Stimulated activated CD4-positive, alpha-beta T cell treated with anti-CD3 and anti-CD28 coated beads, Interleukin-12 subunit alpha, Interleukin-12 subunit beta, amount 100 ng/mL, for 24 hours (primary cell): ENCODE measurements at regions not wholly inside any gene's neighbourhood (a gene's known extent, or its start where the extent isn't known, plus 50 kb on each side); places are given as distances from the start of the nearest gene placed in this dataset.
"Not testable (repeated sequence)": the region's sequence is repeated elsewhere in the genome, so short reads cannot be mapped to it uniquely, and the experiment has no call there.

Experiments used
- DNase-seq, 2 experiments: peaks; one replicate each; pipeline ENCODE4 v3.0.0-alpha.2; 2020; ENCODE audit warnings: low read depth in 2 of 2

DNA sequence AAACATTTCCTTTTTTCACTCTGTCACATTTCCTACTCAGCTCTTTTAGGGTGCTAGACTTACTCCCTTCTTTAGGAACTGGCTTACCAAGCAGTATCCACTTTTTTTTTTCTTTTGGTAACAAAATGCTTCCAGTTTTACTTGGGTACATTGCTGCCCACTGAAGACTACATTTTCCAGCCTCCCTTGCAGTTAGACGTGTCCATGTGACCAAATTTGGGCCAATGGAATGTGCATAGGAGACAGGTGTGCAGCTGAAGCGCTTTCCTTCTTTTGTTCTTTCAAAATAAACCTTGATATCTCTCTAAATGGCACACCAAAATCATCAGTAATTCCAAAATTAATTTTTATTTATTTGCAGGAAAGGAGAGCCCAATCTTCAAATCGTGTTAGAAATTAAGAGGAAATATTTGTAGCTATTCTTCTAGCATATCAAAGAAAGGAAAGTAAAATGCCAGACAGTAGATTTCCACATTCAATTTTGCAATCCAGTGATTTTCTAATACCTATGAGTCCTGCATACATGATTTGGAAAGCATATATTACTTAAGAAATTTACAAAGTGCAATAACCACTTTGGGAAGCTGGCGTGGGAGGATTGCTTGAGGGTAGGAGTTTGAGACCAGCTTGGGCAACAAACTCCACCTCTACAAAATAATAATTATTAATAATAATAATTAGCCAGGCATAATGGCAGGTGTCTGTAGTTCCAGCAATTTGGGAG is 422.0 kb upstream of the FRG2C start:
- no peak for DNase-seq

DNA sequence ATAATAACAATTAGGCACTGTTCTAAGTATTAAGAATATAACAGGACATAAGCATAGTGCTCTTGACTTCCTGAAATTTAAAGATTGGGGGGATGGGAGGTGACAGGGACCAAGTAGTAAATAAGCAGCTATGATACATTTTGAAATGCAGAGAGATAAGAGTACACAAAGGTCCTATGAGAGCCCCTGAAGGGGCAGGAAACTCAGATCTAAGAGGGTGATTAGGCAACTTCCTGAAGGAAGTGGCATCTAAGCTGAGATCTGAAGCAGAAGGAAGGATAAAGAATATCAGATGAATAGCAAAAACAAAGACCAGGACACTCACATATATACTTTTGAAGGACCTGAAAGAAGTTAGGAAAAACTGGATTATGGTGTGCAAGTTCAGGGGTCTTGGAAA is 415.2 kb upstream of the FRG2C start:
- no peak for DNase-seq

DNA sequence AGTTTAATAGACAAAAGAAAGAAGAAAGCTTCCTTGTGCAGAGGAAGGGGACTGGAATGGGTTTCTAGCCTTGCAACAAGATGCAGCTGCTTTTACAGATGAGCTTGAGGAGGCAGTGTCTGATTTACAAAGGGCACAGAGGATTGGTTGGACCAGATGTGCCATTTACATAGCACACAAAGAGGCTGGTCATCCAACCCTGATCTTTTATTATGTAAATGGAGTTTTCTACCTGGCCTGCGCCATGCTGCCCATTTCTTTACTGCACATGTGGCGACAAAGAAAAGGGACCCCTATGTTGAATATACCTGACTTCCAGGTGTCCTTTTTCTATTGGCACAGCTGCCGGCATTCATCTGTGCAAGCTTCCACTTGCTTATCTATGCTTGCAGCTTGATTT is 409.4 kb upstream of the FRG2C start:
- DNase-seq: no peak

DNA sequence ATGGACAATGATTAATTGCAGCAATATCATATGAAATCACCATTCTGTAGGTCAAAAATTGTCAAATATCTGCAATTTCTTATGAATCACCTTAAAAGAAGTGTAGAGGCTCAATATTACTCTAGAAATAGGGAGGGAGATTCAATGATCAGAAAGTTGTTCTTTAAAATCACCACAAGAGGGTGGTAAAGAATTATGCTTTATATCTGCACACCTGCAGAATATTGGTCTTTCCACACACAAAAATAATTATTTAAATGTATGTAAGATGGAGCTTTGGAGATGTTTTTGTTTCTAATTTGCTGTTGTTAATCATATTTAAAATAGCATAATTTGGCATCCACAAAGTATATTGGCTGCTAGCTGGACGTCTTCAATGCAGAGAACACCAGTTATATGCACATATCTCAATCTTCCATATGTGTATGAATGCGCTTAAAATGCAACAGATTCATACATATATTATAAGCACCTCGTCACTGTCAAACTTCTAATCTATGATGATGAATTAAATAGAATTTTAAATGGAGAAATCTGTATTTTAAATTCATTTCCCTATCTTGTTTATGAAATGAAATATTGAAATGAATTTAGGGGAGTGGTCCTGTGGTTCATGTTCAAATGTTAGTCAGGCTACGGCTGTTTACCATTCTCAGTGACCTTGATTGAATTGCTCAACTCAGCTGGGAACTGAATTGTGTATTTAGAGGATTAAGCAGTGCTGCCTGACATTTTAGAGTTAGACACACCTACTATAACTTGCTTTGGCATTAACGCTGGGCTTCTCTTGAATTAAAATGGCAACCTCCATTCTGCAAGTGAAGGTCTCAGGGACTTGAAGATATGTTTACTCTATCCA is 405.1 kb upstream of the FRG2C start:
- DNase-seq: not testable (repeated sequence)

DNA sequence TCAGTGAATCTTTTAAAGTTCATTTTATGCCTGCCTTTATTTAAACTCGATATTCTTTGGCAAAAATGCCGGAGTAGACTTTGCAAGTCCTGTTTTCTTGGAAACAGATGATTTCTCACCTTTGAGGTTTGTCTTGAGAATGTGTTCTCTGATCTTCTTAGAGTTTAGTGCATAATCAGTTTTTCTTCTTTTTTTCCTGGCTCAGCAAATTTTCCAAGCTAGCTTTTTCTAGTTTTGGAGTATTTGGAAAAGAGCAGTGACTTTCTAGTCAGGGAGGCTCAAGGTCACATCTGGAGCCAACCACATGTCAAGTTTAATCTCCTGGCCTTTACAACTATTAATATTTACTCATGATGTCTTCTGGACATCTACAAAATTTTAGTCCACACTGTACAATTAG is 403.2 kb upstream of the FRG2C start:
- not testable (repeated sequence) for DNase-seq

DNA sequence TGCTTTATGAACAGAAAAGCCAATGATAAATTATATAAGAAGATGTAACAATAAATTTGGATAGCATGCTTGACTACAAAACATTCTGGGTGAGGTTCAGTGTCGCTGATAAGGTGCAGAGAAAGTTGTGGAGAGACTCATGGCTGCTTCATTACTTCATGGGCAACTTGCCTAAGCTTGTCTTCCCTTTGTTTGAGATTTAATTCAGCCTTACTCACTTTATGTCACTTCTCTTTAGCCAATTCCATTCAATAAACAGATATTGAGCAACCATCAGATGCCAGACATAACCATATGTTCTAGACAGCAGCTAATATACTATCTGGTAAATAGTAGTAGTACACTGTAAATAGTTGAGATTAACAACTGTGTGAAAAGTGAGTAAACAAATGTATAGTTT is 401.5 kb upstream of the FRG2C start:
- DNase-seq: no peak

DNA sequence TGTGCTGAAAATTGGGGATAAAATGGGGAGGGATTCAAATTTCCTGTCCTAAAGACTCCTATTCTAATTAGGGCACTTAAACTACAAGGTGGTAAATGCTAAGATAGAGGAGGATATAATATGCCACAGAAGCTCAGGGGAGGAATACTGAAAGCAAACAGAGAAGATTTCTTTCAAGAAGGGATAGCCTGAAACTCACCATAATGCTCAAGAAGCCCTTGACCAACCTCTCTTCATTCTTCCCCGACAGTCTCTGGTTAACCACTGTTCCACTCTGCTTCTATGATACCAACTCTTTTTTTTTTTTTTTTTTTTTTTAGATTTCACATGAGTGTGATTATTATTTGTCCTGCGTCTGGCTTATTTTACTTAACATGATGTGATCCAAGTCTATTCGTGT is 398.2 kb upstream of the FRG2C start:
- no peak for DNase-seq

DNA sequence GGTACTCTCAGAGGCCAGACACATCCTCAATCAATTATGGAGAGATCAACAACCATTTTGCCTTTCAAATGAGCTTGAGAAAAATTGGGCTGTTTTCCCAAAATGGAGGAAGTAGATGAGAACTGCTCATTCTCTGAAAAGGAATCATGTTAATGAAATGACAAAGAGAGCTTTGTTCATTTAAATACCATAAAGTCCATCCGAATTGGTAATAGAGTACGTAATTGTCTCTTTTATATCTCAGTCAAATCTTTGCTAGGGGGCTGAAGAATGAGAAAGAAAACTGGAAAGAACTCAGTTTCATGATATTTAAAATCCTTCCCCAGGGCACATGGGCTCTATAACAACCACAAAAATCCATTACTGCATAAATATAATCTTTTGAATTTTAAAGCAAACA is 395.6 kb upstream of the FRG2C start:
- not testable (repeated sequence) for DNase-seq

DNA sequence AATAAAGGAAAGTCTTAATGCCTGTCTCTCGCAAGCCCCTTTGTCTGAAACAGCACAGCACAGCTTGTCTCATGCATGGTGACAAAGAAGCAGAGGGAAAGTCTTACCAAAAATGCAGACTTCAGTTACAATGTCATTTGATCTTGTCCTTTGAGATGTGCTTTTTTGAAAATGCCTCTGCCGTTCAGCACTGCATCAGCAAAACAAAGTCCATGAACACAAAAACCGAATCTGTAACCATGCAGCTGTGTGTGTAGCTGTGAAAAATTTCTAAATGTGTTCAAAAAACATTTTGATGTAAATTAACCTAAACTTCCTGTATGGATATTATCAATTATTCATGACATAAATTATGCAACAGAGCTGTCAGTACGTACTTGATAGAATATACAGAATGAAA is 391.9 kb upstream of the FRG2C start:
- not testable (repeated sequence) for DNase-seq

DNA sequence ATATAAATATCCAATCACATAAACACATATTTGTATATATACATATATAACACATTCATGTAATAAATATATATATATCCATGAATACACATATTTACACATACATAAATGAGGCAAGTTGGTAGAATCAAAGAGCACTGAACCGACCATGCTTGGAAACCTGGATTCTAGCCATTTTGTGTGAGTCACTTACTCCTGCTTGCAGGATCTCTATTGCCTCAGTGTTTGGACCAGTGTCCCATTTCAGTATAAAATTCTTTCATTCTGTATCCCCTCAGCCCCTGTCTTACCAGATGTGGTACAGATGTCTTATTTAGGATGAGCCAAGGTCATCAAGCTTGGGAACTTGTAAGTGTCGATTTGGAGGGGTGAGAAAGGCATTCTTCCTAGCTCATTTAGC is 391.4 kb upstream of the FRG2C start:
- DNase-seq: no peak

DNA sequence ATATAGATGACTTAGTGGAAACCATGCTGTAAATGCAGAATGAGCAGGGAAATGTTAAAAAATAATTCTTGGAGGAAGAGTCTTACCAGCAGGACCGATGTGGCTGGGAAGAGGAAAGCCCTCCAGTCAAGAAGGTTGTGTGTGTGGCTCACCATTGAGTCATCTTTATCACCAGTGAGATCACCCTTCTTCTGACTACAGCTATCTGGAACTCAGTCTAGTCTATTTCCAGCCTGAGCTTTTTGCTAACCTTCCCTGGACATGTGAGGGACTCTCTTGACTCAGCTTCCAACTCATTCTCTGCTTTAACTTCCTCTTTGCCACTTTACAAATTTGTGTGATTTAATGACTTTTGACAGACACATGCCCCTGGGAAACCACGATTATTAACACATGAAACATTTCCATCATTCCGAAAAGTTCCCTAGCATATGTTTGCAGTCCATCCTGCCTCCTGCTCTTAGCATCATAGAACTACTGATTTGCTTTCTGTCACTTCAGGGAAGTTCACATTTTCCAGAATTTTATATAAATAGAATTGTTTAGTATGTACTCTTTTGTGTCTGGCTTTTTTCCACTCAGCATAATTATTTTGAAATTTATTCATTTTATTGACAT is 378.5 kb upstream of the FRG2C start:
- DNase-seq: not testable (repeated sequence)

DNA sequence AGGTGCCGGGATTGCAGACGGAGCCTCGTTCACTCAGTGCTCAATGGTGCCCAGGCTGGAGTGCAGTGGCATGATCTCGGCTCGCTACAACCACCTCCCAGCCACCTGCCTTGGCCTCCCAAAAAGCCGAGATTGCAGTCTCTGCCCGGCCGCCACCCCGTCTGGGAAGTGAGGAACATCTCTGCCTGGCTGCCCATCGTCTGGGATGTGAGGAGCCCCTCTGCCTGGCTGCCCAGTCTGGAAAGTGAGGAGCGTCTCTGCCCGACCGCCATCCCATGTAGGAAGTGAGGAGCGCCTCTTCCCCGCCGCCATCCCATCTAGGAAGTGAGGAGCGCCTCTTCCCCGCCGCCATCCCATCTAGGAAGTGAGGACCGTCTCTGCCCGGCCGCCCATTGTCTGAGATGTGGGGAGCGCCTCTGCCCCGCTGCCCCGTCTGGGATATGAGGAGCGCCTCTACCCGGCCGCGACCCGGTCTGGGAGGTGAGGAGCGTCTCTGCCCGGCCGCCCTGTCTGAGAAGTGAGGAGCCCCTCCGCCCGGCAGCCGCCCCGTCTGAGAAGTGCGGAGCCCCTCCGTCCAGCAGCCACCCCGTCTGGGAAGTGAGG is 375.1 kb upstream of the FRG2C start:
- not testable (repeated sequence) for DNase-seq

DNA sequence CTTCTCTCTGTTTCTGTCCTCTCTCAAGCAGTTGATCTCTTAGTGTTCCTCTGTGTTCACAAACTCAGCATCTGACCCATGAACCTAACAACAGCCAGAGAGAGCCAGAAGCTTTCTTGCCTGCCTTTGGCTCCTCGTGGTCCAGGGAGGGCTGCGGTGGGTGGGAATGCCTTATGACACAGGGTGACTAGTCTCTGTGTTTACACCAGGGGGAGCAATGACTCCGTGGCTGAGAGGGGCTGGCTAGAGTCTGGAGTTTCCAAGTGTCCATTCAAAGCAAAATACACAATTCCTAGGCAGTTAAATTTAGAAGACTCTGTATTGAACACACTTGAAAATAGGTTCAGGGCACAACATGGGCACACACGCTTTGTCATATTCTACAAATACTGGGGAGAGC is 370.0 kb upstream of the FRG2C start:
- no peak for DNase-seq

DNA sequence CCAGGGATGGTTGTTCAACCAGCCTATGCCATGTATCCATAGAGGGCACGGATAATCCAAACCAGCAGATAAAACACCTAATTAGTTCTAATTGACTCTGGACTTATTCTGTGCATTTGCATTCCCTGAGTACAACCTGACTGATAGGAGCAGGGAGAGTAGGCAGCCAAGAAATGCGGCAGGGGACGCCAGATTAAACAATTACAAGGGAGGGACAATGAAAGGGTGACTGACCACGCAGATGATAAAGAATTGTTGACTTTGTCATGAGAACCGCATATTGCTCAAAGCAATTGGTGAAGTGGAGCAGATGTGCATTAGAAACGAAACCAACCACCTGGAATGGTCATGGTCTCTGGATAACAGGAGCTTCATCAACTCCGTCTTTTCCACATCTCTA is 369.1 kb upstream of the FRG2C start:
- no peak for DNase-seq

DNA sequence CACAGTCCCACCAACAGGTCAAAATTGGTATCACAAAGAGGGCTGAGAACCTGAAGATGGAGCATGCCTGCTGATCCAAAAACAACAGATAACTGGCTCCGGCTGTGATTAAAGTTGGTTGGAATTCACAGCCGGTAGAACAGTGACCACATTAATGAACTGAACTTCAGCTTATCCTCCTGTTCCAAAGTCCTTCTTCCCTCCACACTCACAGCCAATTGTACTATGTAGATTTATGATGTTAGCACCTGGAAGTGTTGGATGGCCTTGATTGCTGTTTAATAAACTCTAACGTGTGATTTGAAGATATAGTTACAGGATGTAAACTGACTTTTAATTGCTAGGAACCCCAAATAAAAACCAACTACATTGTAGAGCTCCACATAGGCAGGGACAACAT is 367.3 kb upstream of the FRG2C start:
- DNase-seq: no peak

DNA sequence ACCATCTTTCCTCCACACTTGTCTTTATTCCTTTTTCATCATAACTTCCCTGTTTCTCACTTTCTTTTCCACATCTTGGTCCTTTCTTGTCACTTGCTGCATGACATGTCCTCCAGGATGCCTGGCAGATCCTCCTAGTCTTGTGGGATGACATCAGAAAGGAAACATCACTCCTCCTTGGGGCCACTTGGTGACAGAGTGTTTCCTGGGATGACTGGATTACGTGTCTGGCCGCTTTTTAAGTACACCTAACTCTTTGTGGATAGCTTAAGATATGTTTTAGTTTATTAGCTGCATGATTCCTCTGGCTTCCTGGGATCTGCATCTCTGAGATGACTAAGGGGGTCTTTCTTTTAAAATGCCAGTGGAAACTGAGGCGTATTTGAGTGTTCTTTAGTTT is 363.5 kb upstream of the FRG2C start:
- no peak for DNase-seq

DNA sequence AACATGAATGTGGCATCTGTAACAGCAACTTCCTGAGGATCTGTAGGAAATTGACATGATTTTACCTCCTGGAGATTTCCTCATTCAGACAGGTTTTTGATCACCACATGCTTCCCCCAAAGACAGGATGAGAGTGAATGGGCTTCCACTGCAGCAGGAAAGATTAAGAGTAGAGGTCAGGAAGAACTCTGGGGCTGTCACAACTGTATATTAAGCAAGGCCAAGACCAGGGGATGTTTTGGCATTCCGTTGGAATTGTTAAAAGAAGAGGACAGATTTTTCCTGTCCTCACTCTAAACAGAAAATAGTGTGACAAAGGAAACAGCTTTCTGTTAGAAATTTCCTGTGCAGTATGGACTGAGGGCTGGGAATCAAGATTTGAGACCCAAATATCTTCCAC is 363.1 kb upstream of the FRG2C start:
- DNase-seq: not testable (repeated sequence)

DNA sequence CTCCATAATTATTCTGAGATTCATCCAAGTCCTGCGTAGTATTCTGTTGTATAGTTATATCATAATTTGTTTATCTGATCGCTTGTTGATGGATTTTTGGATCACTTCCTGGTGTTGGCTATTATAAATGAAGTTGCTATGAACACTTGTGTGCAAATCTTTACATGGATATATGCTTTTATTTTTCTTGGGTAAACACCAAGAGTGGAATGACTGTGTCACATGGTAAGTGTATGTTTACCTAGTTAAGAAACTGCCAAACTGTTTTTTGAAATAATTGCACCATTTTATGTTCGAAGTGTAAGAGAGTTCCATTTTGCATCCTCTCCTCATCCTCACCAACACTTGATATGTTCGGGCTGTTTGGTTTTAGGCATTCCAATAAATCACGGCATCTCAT is 360.4 kb upstream of the FRG2C start:
- DNase-seq: no peak

DNA sequence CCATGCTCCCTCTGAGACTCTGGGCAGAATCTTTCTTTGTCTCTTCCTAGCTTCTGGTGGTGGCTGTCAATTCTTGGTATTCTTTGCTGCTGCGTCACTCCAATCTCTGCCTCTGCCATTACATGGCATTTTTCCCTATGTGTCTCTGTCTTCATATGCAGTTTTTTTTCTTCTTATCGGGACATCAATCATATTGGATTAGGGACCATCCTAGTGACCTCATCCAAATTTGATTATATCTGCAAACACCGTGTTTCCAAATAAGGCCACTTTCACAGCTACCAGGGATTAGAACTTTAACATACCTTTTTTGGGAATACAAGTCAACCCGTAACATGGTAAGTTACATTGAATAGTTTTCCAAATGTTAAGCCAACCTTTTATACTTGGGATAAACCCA is 358.2 kb upstream of the FRG2C start:
- no peak for DNase-seq

DNA sequence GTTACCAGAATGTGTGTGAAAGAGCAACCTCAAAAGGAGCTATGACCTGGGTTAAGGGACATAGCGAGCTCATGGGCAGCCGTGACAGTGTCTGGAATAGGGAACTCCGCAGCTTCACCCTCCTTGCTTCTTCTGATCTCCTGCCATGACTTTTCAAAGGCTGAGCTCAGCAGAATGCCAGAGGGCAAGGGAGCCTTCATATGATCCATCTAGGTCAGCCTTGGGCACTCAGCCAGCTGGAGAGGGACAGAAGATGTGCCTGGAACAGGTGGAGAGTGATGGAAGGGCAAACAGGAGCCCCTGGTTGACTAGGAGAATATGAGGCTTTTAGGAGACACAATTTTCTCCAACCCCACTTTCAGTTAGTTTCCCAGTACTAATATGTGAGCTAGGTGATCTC is 352.8 kb upstream of the FRG2C start:
- not testable (repeated sequence) for DNase-seq

DNA sequence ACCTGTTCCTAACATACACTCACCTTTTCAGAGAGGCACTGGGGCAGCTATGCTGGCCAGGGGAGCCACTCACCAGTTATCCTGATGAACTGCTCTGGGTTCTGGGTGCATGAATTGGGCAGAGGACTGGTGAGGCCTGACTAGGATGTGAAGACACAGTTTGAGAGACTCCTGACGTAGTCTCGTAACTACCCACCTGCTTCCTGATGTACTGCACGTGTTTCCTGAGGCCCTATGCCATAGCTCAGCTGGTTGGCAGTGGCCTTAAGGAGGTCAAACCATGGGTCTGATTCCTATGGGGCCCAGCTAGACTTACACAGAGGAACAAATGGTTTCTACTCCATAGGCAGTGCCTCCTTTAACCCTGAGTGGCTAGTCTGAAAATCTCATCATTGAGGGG is 351.7 kb upstream of the FRG2C start:
- DNase-seq: not testable (repeated sequence)

DNA sequence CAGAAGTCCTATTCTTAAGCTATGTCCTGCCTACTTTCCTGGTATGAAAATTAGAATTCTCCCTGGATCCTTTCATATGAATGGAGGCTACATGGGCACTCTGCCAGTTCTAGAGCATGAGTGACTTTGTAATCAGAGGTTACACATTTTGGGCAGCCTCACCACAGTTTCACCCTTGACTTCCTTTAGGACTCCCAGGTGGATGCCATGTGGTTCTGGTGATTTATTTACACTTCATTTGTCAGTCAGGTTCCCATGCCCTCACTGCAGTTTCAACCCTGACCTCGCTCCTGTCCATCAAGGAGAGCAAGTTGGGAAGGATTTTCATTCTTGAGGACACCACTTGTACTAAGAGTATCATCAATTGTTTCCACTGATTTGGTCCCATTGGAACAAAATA is 344.4 kb upstream of the FRG2C start:
- DNase-seq: not testable (repeated sequence)
